ENCODE measurements at regions not wholly inside any gene's neighbourhood (a gene's known extent, or its start where the extent isn't known, plus 50 kb on each side); places are given as distances from the start of the nearest gene placed in this dataset.

GRCh38 chr11:104306862-104307474, 143.0 kb upstream of the PDGFD start:
- no peak for DNase-seq (ENCODE audit: low read depth, low spot score)
- CTCF ChIA-PET, result no interaction called here
- POLR2A ChIA-PET, result no interaction called here
- no peak for TF ChIP-seq CTCF (IDR thresholded peaks at IDR 0.05; ENCODE audit: insufficient read depth, low read length, missing control alignments)
- H3K4me3 ChIP-seq (ENCODE audit: low read depth, low read length), result no peak overlapping the region

DNA sequence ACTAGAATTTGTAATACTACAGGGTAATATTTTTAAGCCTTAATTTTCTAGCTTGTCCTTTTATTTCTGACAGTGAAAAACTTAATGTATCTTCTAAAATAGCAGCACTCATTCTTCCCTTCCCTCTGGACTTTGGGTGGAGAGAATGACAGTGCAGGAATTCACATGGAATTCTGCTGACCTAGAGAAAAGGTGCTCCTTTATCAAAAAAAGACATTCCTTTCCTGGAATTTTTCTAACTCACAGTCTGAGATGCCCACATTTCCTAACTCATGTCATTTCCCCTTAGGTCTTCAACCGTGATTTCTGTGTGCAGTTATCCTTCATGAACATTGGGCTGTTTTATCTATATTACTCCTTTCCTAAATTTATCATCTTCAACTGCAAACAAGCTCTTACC, 137.8 kb upstream of the PDGFD start:
- ChIA-PET CTCF (no interaction called here), POLR2A (no interaction called here)
- no peak for TF ChIP-seq CTCF (IDR thresholded peaks at IDR 0.05; ENCODE audit: insufficient read depth, low read length, missing control alignments)

DNA sequence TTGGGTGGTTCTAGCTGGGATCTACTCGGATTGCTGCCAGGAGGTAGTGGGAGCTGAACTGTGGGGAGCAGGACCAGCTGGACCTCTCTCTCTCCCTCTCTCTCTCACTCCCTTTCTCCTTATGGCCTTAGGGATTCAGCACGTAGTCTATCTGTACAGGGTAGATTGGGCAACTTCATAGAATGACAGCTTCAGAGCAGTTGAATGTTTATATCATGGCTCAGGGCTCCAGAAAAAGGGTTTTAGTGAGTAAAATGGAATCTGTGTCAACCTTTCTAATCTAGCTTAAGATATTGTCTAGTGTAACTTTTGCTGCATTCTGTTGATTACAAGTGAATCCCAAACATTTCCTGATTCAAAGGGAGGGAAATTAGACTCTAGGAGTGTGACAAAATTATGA, 127.7 kb upstream of the PDGFD start:
- no peak for DNase-seq (ENCODE audit: low read depth, low spot score)
- POLR2A ChIA-PET, result no interaction called here
- no peak overlapping the region for H3K4me3 ChIP-seq (ENCODE audit: low read depth, low read length)
- TF ChIP-seq CTCF (IDR thresholded peaks at IDR 0.05; ENCODE audit: insufficient read depth, low read length, missing control alignments), result no peak
- CTCF ChIA-PET, result no interaction called here

More for the DNA sequence above, 137.8 kb upstream of the PDGFD start:
- no peak overlapping the region for H3K4me3 ChIP-seq (ENCODE audit: low read depth, low read length)
- no peak for DNase-seq (ENCODE audit: low read depth, low spot score)

GRCh38 chr11:104286129-104286528, 122.2 kb upstream of the PDGFD start:
- POLR2A ChIA-PET, result no interaction called here
- TF ChIP-seq CTCF (IDR thresholded peaks at IDR 0.05; ENCODE audit: insufficient read depth, low read length, missing control alignments), result no peak
- DNase-seq (ENCODE audit: low read depth, low spot score), result no peak

DNA sequence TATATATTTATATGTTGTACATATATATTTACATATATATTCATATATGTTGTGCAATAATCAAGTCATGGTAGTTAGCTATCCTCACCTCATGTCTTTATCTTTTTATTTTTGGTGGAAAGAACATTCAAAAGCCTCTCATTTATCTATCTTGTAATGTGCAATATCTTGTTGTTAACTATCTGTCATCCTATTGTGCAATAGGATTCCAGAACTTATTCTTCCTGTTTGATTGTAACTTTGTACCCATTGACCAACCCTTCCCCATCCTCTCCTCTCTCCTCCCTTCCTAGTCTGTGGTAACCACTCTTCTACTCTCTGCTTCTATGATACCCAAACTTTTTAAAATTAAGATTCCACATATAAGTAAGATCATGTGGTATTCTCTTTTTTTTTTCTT, 115.6 kb upstream of the PDGFD start:
- no peak overlapping the region for H3K4me3 ChIP-seq (ENCODE audit: low read depth, low read length)
- no peak for TF ChIP-seq CTCF (IDR thresholded peaks at IDR 0.05; ENCODE audit: insufficient read depth, low read length, missing control alignments)
- ChIA-PET POLR2A (no interaction called here), CTCF (no interaction called here)
- no peak for DNase-seq (ENCODE audit: low read depth, low spot score)

More at GRCh38 chr11:104286129-104286528, 122.2 kb upstream of the PDGFD start:
- CTCF ChIA-PET, result no interaction called here
- H3K4me3 ChIP-seq (ENCODE audit: low read depth, low read length), result no peak overlapping the region

GRCh38 chr11:104275992-104276391, 112.0 kb upstream of the PDGFD start:
- ChIA-PET POLR2A (no interaction called here), CTCF (no interaction called here)
- no peak overlapping the region for H3K4me3 ChIP-seq (ENCODE audit: low read depth, low read length)
- TF ChIP-seq CTCF (IDR thresholded peaks at IDR 0.05; ENCODE audit: insufficient read depth, low read length, missing control alignments), result no peak
- no peak for DNase-seq (ENCODE audit: low read depth, low spot score)

Measured in AG04449 (cell line).